ENCODE measurements at regions not wholly inside any gene's neighbourhood (a gene's known extent, or its start where the extent isn't known, plus 50 kb on each side); places are given as distances from the start of the nearest gene placed in this dataset.
"Not testable (repeated sequence)": the region's sequence is repeated elsewhere in the genome, so short reads cannot be mapped to it uniquely, and the experiment has no call there.

- no peak for DNase-seq (ENCODE audit: low read depth)
Measured at GRCh38 chr5:98503616-98504015, 269.8 kb upstream of the RGMB start.

- DNase-seq (ENCODE audit: low read depth): no peak
Measured at GRCh38 chr5:98504505-98504904, 269.0 kb upstream of the RGMB start.

- DNase-seq (ENCODE audit: low read depth): no peak
Measured at GRCh38 chr5:98510143-98510985, 263.1 kb upstream of the RGMB start.

- DNase-seq (ENCODE audit: low read depth): no peak
Measured at GRCh38 chr5:98513380-98513779, 260.1 kb upstream of the RGMB start.

- DNase-seq (ENCODE audit: low read depth): no peak
Measured at GRCh38 chr5:98514215-98514614, 259.2 kb upstream of the RGMB start.

GRCh38 chr5:98516701-98517100, 256.8 kb upstream of the RGMB start:
- DNase-seq (ENCODE audit: low read depth): no peak

GRCh38 chr5:98517560-98518366, 255.7 kb upstream of the RGMB start:
- DNase-seq (ENCODE audit: low read depth): no peak

GRCh38 chr5:98518754-98519153, 254.7 kb upstream of the RGMB start:
- DNase-seq (ENCODE audit: low read depth): no peak

- peak; percentile 30 for DNase-seq (ENCODE audit: low read depth)
Measured at GRCh38 chr5:98519571-98519970, 253.9 kb upstream of the RGMB start.

- no peak for DNase-seq (ENCODE audit: low read depth)
Measured at GRCh38 chr5:98521821-98522220, 251.6 kb upstream of the RGMB start.

GRCh38 chr5:98524773-98525172, 248.7 kb upstream of the RGMB start:
- no peak for DNase-seq (ENCODE audit: low read depth)

GRCh38 chr5:98527846-98528245, 245.6 kb upstream of the RGMB start:
- DNase-seq (ENCODE audit: low read depth): no peak

- DNase-seq (ENCODE audit: low read depth): no peak
Measured at GRCh38 chr5:98529321-98529720, 244.1 kb upstream of the RGMB start.

- no peak for DNase-seq (ENCODE audit: low read depth)
Measured at GRCh38 chr5:98530224-98530623, 243.2 kb upstream of the RGMB start.

- no peak for DNase-seq (ENCODE audit: low read depth)
Measured at GRCh38 chr5:98535901-98536300, 237.6 kb upstream of the RGMB start.

GRCh38 chr5:98540056-98540455, 233.4 kb upstream of the RGMB start:
- DNase-seq (ENCODE audit: low read depth): no peak

GRCh38 chr5:98541641-98542040, 231.8 kb upstream of the RGMB start:
- no peak for DNase-seq (ENCODE audit: low read depth)

- DNase-seq (ENCODE audit: low read depth): no peak
Measured at GRCh38 chr5:98543490-98543889, 230.0 kb upstream of the RGMB start.

- not testable (repeated sequence) for DNase-seq (ENCODE audit: low read depth)
Measured at GRCh38 chr5:98546924-98547323, 226.5 kb upstream of the RGMB start.

GRCh38 chr5:98556712-98557111, 216.8 kb upstream of the RGMB start:
- DNase-seq (ENCODE audit: low read depth): no peak

GRCh38 chr5:98557916-98558315, 215.5 kb upstream of the RGMB start:
- DNase-seq (ENCODE audit: low read depth): no peak

GRCh38 chr5:98563885-98564653, 209.4 kb upstream of the RGMB start:
- no peak for DNase-seq (ENCODE audit: low read depth)

GRCh38 chr5:98564836-98565235, 208.6 kb upstream of the RGMB start:
- DNase-seq (ENCODE audit: low read depth): no peak

Measured in GM04504 (cell line).